H1 (cell line): ENCODE measurements at regions not wholly inside any gene's neighbourhood (a gene's known extent, or its start where the extent isn't known, plus 50 kb on each side); places are given as distances from the start of the nearest gene placed in this dataset.

Source experiments
- CTCF ChIA-PET: fragments of 300-600 bp; sonication (Branson Sonifier 250); formaldehyde crosslinking; loops from one replicate; lab custom pipeline; 2021; ENCODE audit not compliant: partially characterized antibody; lab: Charles Lee
- POLR2A ChIA-PET: fragments of 300-600 bp; sonication (Branson Sonifier 250); formaldehyde crosslinking; loops from one replicate; lab custom pipeline; 2021; ENCODE audit warnings: inconsistent platforms; ENCODE audit not compliant: partially characterized antibody; lab: Charles Lee
- DNase-seq, 2 experiments: peaks; one replicate each; pipeline versions ENCODE4 v3.0.0 to v3.0.0-alpha.2; 2010 to 2022; ENCODE audit warnings: low spot score in 2 of 2, low read depth in 1 of 2, mixed read lengths in 1 of 2
- FAIRE-seq: peaks from 2 replicates; lab custom pipeline; 2011; peaks lifted over from hg19 to GRCh38; lab: Jason Lieb, UNC
- H2AFZ ChIP-seq: 2 replicates; pipeline ENCODE4 v1.8.1; 2012; ENCODE audit warnings: low read length, inconsistent platforms
- H2AK5ac ChIP-seq: 2 replicates; pipeline ENCODE4 v1.6.1; 2013; ENCODE audit warnings: low read depth, low read length
- H2BK120ac ChIP-seq: replicated peaks from 2 replicates; pipeline ENCODE3; 2013; ENCODE audit warnings: low read depth, low read length, inconsistent platforms
- H2BK12ac ChIP-seq: 2 replicates; pipeline ENCODE4 v1.6.1; 2013; ENCODE audit warnings: low read depth, low read length
- H2BK15ac ChIP-seq: 2 replicates; pipeline ENCODE4 v1.6.1; 2013; ENCODE audit warnings: low read length
- H2BK20ac ChIP-seq: 2 replicates; pipeline ENCODE4 v1.6.1; 2013; ENCODE audit warnings: low read length
- H2BK5ac ChIP-seq: 2 replicates; pipeline ENCODE4 v1.6.1; 2013; ENCODE audit warnings: low read depth, low read length
- H3K14ac ChIP-seq: 2 replicates; pipeline ENCODE4 v1.6.1; 2013; ENCODE audit warnings: inconsistent platforms; ENCODE audit not compliant: insufficient read length
- H3K18ac ChIP-seq: 2 replicates; pipeline ENCODE4 v1.6.1; 2013; ENCODE audit warnings: low read length; ENCODE audit errors: extremely low read depth
- H3K23ac ChIP-seq: 2 replicates; pipeline ENCODE4 v1.6.1; 2013; ENCODE audit warnings: inconsistent platforms; ENCODE audit not compliant: insufficient read length
- H3K23me2 ChIP-seq: 2 replicates; pipeline ENCODE4 v1.6.1; 2013; ENCODE audit warnings: low read depth, low read length
- H3K27ac ChIP-seq: 2 replicates; pipeline ENCODE4 v1.6.1; 2011; ENCODE audit warnings: low read depth, low read length, inconsistent platforms
- H3K27me3 ChIP-seq, 4 experiments: replicated peaks in 1 of 4; 1 replicate in 1 of 4; 2 replicates in 3 of 4; pipeline versions ENCODE4 v1.6.1 to v1.8.1; 2011 to 2013; ENCODE audit warnings: low read length in 3 of 4, mild to moderate bottlenecking in 3 of 4, inconsistent platforms in 2 of 4, mixed read lengths in 2 of 4, moderate library complexity in 1 of 4; ENCODE audit not compliant: control insufficient read depth in 3 of 4, insufficient read depth in 3 of 4; ENCODE audit errors: extremely low read depth in 1 of 4
- H3K36me3 ChIP-seq, 4 experiments: 2 replicates each; pipeline versions ENCODE4 v1.6.1 to v1.8.1; 2011 to 2013; ENCODE audit warnings: mild to moderate bottlenecking in 4 of 4, low read length in 3 of 4, moderate library complexity in 2 of 4, control low read depth in 1 of 4, inconsistent platforms in 1 of 4; ENCODE audit not compliant: insufficient read depth in 4 of 4, control insufficient read depth in 2 of 4
- H3K4ac ChIP-seq: replicated peaks from 2 replicates; pipeline ENCODE3; 2013; ENCODE audit warnings: low read length, low read depth, mixed read lengths, inconsistent platforms; ENCODE audit not compliant: insufficient read length
- H3K4me1 ChIP-seq, 4 experiments: replicated peaks in 1 of 4; 1 replicate in 1 of 4; 2 replicates in 3 of 4; pipeline versions ENCODE4 v1.6.1 to v1.8.1; 2011 to 2013; ENCODE audit warnings: low read length in 3 of 4, inconsistent platforms in 2 of 4, mixed read lengths in 1 of 4; ENCODE audit not compliant: insufficient read depth in 4 of 4, control insufficient read depth in 3 of 4
- H3K4me2 ChIP-seq, 2 experiments: 2 replicates each; pipeline versions ENCODE4 v1.6.1 to v1.8.1; 2011 to 2013; ENCODE audit warnings: low read depth in 2 of 2, low read length in 2 of 2, control low read depth in 1 of 2, inconsistent platforms in 1 of 2, mild to moderate bottlenecking in 1 of 2; ENCODE audit not compliant: insufficient read depth in 1 of 2
- H3K4me3 ChIP-seq, 4 experiments: fragments of 200-600, 300-600 bp in 1 of 4; sonication (generic), shearing (Covaris generic), sonication (Bioruptor Twin) in 1 of 4; 2 replicates each; pipeline versions ENCODE4 v1.5.1 to v1.8.1; 2011 to 2016; ENCODE audit warnings: low read length in 4 of 4, low read depth in 3 of 4, control low read depth in 2 of 4, inconsistent platforms in 2 of 4, mild to moderate bottlenecking in 2 of 4, mixed read lengths in 1 of 4, moderate library complexity in 1 of 4; ENCODE audit not compliant: insufficient read depth in 2 of 4; ENCODE audit errors: extremely low read depth in 1 of 4
- H3K56ac ChIP-seq: replicated peaks from 2 replicates; pipeline ENCODE3; 2013; ENCODE audit warnings: low read depth, mild to moderate bottlenecking, mixed read lengths, low read length, inconsistent platforms; ENCODE audit not compliant: insufficient read length
- H3K79me1 ChIP-seq: 2 replicates; pipeline ENCODE4 v1.6.1; 2013; ENCODE audit warnings: low read depth, low read length, control low read depth
- H3K79me2 ChIP-seq, 2 experiments: 2 replicates each; pipeline versions ENCODE4 v1.6.1 to v1.8.1; 2012 to 2013; ENCODE audit warnings: low read length in 2 of 2, mild to moderate bottlenecking in 2 of 2, inconsistent platforms in 1 of 2; ENCODE audit not compliant: insufficient read depth in 2 of 2, control insufficient read depth in 1 of 2
- H3K9ac ChIP-seq, 4 experiments: replicated peaks in 1 of 4; 1 replicate in 1 of 4; 2 replicates in 3 of 4; pipeline versions ENCODE4 v1.6.1 to v1.8.1; 2011 to 2013; ENCODE audit warnings: low read depth in 3 of 4, low read length in 3 of 4, control low read depth in 2 of 4, mild to moderate bottlenecking in 2 of 4, moderate library complexity in 2 of 4, inconsistent platforms in 1 of 4; ENCODE audit errors: extremely low read depth in 1 of 4
- H3K9me3 ChIP-seq, 2 experiments: 2 replicates each; pipeline versions ENCODE4 v1.6.1 to v1.8.1; 2012 to 2013; ENCODE audit warnings: mild to moderate bottlenecking in 2 of 2, moderate library complexity in 2 of 2, control low read depth in 1 of 2, inconsistent platforms in 1 of 2, low read depth in 1 of 2, low read length in 1 of 2, mixed read lengths in 1 of 2; ENCODE audit not compliant: insufficient read depth in 2 of 2
- H4K20me1 ChIP-seq, 2 experiments: replicated peaks in 1 of 2; 2 replicates each; pipeline versions ENCODE3 to v1.8.1; 2011 to 2013; ENCODE audit warnings: inconsistent platforms in 2 of 2, low read length in 2 of 2, mild to moderate bottlenecking in 1 of 2; ENCODE audit not compliant: insufficient read depth in 2 of 2, control insufficient read depth in 1 of 2
- H4K5ac ChIP-seq: 2 replicates; pipeline ENCODE4 v1.6.1; 2013; ENCODE audit warnings: low read length, low read depth, mixed read lengths, inconsistent platforms; ENCODE audit not compliant: insufficient read length
- H4K8ac ChIP-seq: 2 replicates; pipeline ENCODE4 v1.8.0; 2013; ENCODE audit warnings: mild to moderate bottlenecking, moderate library complexity, low read length, inconsistent platforms; ENCODE audit not compliant: insufficient read depth; ENCODE audit errors: extremely low read depth
- H4K91ac ChIP-seq: replicated peaks from 2 replicates; pipeline ENCODE3; 2013; ENCODE audit warnings: low read length, mixed read lengths, inconsistent platforms; ENCODE audit not compliant: insufficient read length
- ASH2L ChIP-seq: fragments of 200-600, 300-600 bp; sonication (generic); IDR thresholded peaks from one replicate; pipeline ENCODE4 v1.7.1; 2017; ENCODE audit warnings: low read length
- BACH1 ChIP-seq: IDR thresholded peaks from 2 replicates; pipeline ENCODE4 v1.6.1; 2012; ENCODE audit warnings: low read length, improper control_type of control experiment
- CHD1 ChIP-seq: IDR thresholded peaks from 2 replicates; pipeline ENCODE4 v1.6.1; 2012; ENCODE audit warnings: low read depth, low read length, improper control_type of control experiment
- CREB1 ChIP-seq: IDR thresholded peaks from 2 replicates; pipeline ENCODE4 v1.6.1; 2012; ENCODE audit warnings: inconsistent platforms
- EP300 ChIP-seq, 2 experiments: IDR thresholded peaks; 1 replicate in 1 of 2; 2 replicates in 1 of 2; pipeline ENCODE4 v1.6.1; 2011 to 2012; ENCODE audit warnings: low read depth in 2 of 2, low read length in 2 of 2, mild to moderate bottlenecking in 2 of 2, borderline replicate concordance in 1 of 2, inconsistent platforms in 1 of 2, moderate library complexity in 1 of 2
- MAFK ChIP-seq: IDR thresholded peaks from 2 replicates; pipeline ENCODE4 v1.6.1; 2012; ENCODE audit warnings: low read depth, mild to moderate bottlenecking, improper control_type of control experiment, low read length
- NANOG ChIP-seq: IDR thresholded peaks from 2 replicates; pipeline ENCODE4 v1.6.1; 2011; ENCODE audit warnings: low read length, low read depth, mild to moderate bottlenecking, inconsistent platforms; ENCODE audit not compliant: insufficient read depth, poor library complexity, severe bottlenecking
- RNF2 ChIP-seq: fragments of 200-900, 300-1000 bp; sonication (generic); IDR thresholded peaks from 2 replicates; pipeline ENCODE4 v1.7.1; 2016; ENCODE audit warnings: borderline replicate concordance, low read depth, mild to moderate bottlenecking, antibody characterized with exemption, low read length; ENCODE audit not compliant: poor library complexity, severe bottlenecking; ENCODE audit errors: missing control alignments
- SP2 ChIP-seq: IDR thresholded peaks from 2 replicates; pipeline ENCODE4 v1.6.1; 2012; ENCODE audit warnings: mild to moderate bottlenecking, low read length, inconsistent platforms
- SP4 ChIP-seq: IDR thresholded peaks from 2 replicates; pipeline ENCODE4 v1.6.1; 2012; ENCODE audit warnings: low read length, inconsistent platforms
- TEAD4 ChIP-seq: IDR thresholded peaks from 2 replicates; pipeline ENCODE4 v1.6.1; 2012; ENCODE audit warnings: low read depth, low read length, inconsistent platforms, mixed read lengths
- USF2 ChIP-seq: IDR thresholded peaks from 2 replicates; pipeline ENCODE4 v1.6.1; 2011; ENCODE audit warnings: low read length, improper control_type of control experiment
- ZNF274 ChIP-seq: IDR thresholded peaks from 2 replicates; pipeline ENCODE4 v1.7.0; 2012; ENCODE audit warnings: low read length, borderline replicate concordance; ENCODE audit errors: extremely low read depth
- WGBS, 2 experiments: shearing (Covaris generic) in 1 of 2; methylation state at CpG; one replicate each; pipeline versions ENCODE4 v1.1.6 to v1.1.7; 2013 to 2015; ENCODE audit warnings: low lambda C conversion rate in 2 of 2, mixed read lengths in 2 of 2, inconsistent platforms in 1 of 2, low coverage in 1 of 2, missing lambda C conversion rate in 1 of 2; ENCODE audit not compliant: insufficient replicate concordance in 2 of 2, insufficient coverage in 1 of 2, insufficient read length in 1 of 2; ENCODE audit errors: extremely low coverage in 1 of 2, missing lambda C conversion rate in 1 of 2; 5-methylcytosine and 5-hydroxymethylcytosine counted together

GRCh38 chr10:52477305-52477704 lies 163.2 kb downstream of the DKK1 start:
- no peak overlapping the region for H2BK20ac ChIP-seq
- no peaks in the 10 kb centered on the region for H3K27me3 ChIP-seq
- H3K18ac ChIP-seq = no peak overlapping the region
- no peak overlapping the region for H4K91ac ChIP-seq
- no peak overlapping the region for H3K14ac ChIP-seq
- no peak overlapping the region for H3K27ac ChIP-seq
- no peak overlapping the region for H2AFZ ChIP-seq
- 97% methylated on average over 4 of the region's 4 CpGs; no CpG with 5 or more reads in 1 of the 2 experiments for WGBS, 2 experiments
- no peak overlapping the region for H3K9ac ChIP-seq
- no peak overlapping the region for H2BK12ac ChIP-seq
- H3K79me1 ChIP-seq = no peaks in the 10 kb centered on the region
- H4K8ac ChIP-seq = no peak overlapping the region
- H3K9me3 ChIP-seq = no peaks in the 10 kb centered on the region
- no peak overlapping the region for H4K5ac ChIP-seq
- POLR2A ChIA-PET = no interaction called here
- H3K56ac ChIP-seq = no peak overlapping the region
- H3K23me2 ChIP-seq = no peaks in the 10 kb centered on the region
- no peak overlapping the region for H3K4me3 ChIP-seq
- H2BK120ac ChIP-seq = no peak overlapping the region
- no peaks in the 10 kb centered on the region for H4K20me1 ChIP-seq
- CTCF ChIA-PET = interaction anchor here (1.4 kb wide), 1 partner anchor 11 kb away, joined by 4 read pairs; no protein-coding TSS in a partner anchor
- no peak overlapping the region for H2AK5ac ChIP-seq
- FAIRE-seq (no peak), DNase-seq (no peak)
- no peak overlapping the region for H3K4me2 ChIP-seq
- H3K23ac ChIP-seq = no peak overlapping the region
- no peaks in the 10 kb centered on the region for H3K79me2 ChIP-seq
- H3K36me3 ChIP-seq = no peaks in the 10 kb centered on the region
- no peak overlapping the region for H2BK5ac ChIP-seq
- H3K4me1 ChIP-seq = no peaks in the 10 kb centered on the region
- no peak overlapping the region for H2BK15ac ChIP-seq
- no peak overlapping the region for H3K4ac ChIP-seq
- TF ChIP-seq TEAD4 = no peak
- TF ChIP-seq SP4 = no peak
- no peak for TF ChIP-seq ZNF274
- no peak for TF ChIP-seq CREB1
- TF ChIP-seq MAFK = no peak
- TF ChIP-seq ASH2L = no peak
- no peak for TF ChIP-seq RNF2
- TF ChIP-seq NANOG = no peak
- no peak for TF ChIP-seq BACH1
- TF ChIP-seq CHD1 = no peak
- no peak for TF ChIP-seq SP2
- TF ChIP-seq EP300 (IDR thresholded peaks at IDR 0.05; ENCODE audit: borderline replicate concordance in 1 of 2, low read depth in 2 of 2, low read length in 2 of 2) = no peak
- TF ChIP-seq USF2 = no peak
